Activated T-cell treated with anti-CD3 and anti-CD28 coated beads, Interleukin-2, amount 50 U/mL, for 24 hours (primary cell): ENCODE measurements at regions not wholly inside any gene's neighbourhood (a gene's known extent, or its start where the extent isn't known, plus 50 kb on each side); places are given as distances from the start of the nearest gene placed in this dataset.
"Not testable (repeated sequence)": the region's sequence is repeated elsewhere in the genome, so short reads cannot be mapped to it uniquely, and the experiment has no call there.

Experiments used
- DNase-seq: peaks from one replicate; pipeline ENCODE4 v3.0.0-alpha.2; 2020
- H3K27ac Mint-ChIP-seq: 2 replicates; pipeline ENCODE4 v1.8.0; 2020; ENCODE audit warnings: mild to moderate bottlenecking, mixed read lengths
- H3K27me3 Mint-ChIP-seq: 2 replicates; pipeline ENCODE4 v1.8.0; 2020; ENCODE audit warnings: mixed read lengths
- H3K36me3 Mint-ChIP-seq: 2 replicates; pipeline ENCODE4 v1.8.0; 2020; ENCODE audit warnings: low read depth, mixed read lengths
- H3K4me1 Mint-ChIP-seq: 2 replicates; pipeline ENCODE4 v1.8.0; 2020; ENCODE audit warnings: low read depth, mixed read lengths
- H3K4me3 Mint-ChIP-seq: 2 replicates; pipeline ENCODE4 v1.8.0; 2020; ENCODE audit warnings: mild to moderate bottlenecking, moderate library complexity, mixed read lengths
- H3K9me3 Mint-ChIP-seq: 2 replicates; pipeline ENCODE4 v1.8.0; 2020; ENCODE audit warnings: mixed read lengths

- DNase-seq = no peak
Measured at GRCh38 chr5:38607396-38607795, 51.0 kb upstream of the LIFR start.

GRCh38 chr5:38607930-38608564 lies 51.6 kb upstream of the LIFR start:
- no peak for DNase-seq
- Mint-ChIP-seq H3K36me3 (no peaks in the 10 kb centered on the region), H3K27ac (no peak overlapping the region), H3K4me1 (no peaks in the 10 kb centered on the region), H3K4me3 (no peak overlapping the region), H3K27me3 (peaks cover 25% of the 10 kb centered on the region), H3K9me3 (no peaks in the 10 kb centered on the region)

More at GRCh38 chr5:38607396-38607795, 51.0 kb upstream of the LIFR start:
- Mint-ChIP-seq H3K27ac (no peak overlapping the region), H3K36me3 (no peaks in the 10 kb centered on the region), H3K4me3 (no peak overlapping the region), H3K9me3 (no peaks in the 10 kb centered on the region), H3K27me3 (peaks cover 21% of the 10 kb centered on the region), H3K4me1 (no peaks in the 10 kb centered on the region)

- Mint-ChIP-seq H3K27ac (no peak overlapping the region), H3K4me1 (no peaks in the 10 kb centered on the region), H3K9me3 (no peaks in the 10 kb centered on the region), H3K4me3 (no peak overlapping the region), H3K36me3 (no peaks in the 10 kb centered on the region), H3K27me3 (peaks cover 26% of the 10 kb centered on the region)
- no peak for DNase-seq
Measured at GRCh38 chr5:38608874-38609273, 52.4 kb upstream of the LIFR start.

GRCh38 chr5:38612851-38613250 lies 56.4 kb upstream of the LIFR start:
- Mint-ChIP-seq H3K27ac (no peak overlapping the region), H3K4me3 (no peak overlapping the region), H3K4me1 (no peaks in the 10 kb centered on the region), H3K9me3 (peaks cover 5% of the 10 kb centered on the region), H3K27me3 (peaks cover 19% of the 10 kb centered on the region), H3K36me3 (no peaks in the 10 kb centered on the region)
- DNase-seq = no peak

GRCh38 chr5:38613490-38613889 lies 57.0 kb upstream of the LIFR start:
- H3K36me3 Mint-ChIP-seq = no peaks in the 10 kb centered on the region
- H3K4me3 Mint-ChIP-seq = no peak overlapping the region
- no peak overlapping the region for H3K27ac Mint-ChIP-seq
- DNase-seq = no peak
- H3K9me3 Mint-ChIP-seq = peaks cover 7% of the 10 kb centered on the region
- H3K27me3 Mint-ChIP-seq = peaks cover 14% of the 10 kb centered on the region
- H3K4me1 Mint-ChIP-seq = no peaks in the 10 kb centered on the region

GRCh38 chr5:38613992-38614836 lies 57.8 kb upstream of the LIFR start:
- no peaks in the 10 kb centered on the region for H3K36me3 Mint-ChIP-seq
- H3K4me3 Mint-ChIP-seq = no peak overlapping the region
- peaks cover 13% of the 10 kb centered on the region for H3K27me3 Mint-ChIP-seq
- peaks cover 13% of the 10 kb centered on the region for H3K9me3 Mint-ChIP-seq
- no peaks in the 10 kb centered on the region for H3K4me1 Mint-ChIP-seq
- no peak overlapping the region for H3K27ac Mint-ChIP-seq
- no peak for DNase-seq

GRCh38 chr5:38615042-38615441 lies 58.6 kb upstream of the LIFR start:
- no peaks in the 10 kb centered on the region for H3K36me3 Mint-ChIP-seq
- H3K4me1 Mint-ChIP-seq = no peaks in the 10 kb centered on the region
- DNase-seq = no peak
- H3K27ac Mint-ChIP-seq = no peak overlapping the region
- no peak overlapping the region for H3K4me3 Mint-ChIP-seq
- H3K9me3 Mint-ChIP-seq = peaks cover 14% of the 10 kb centered on the region
- H3K27me3 Mint-ChIP-seq = peaks cover 9% of the 10 kb centered on the region

- Mint-ChIP-seq H3K4me3 (no peak overlapping the region), H3K27me3 (peaks cover 6% of the 10 kb centered on the region), H3K4me1 (no peaks in the 10 kb centered on the region), H3K27ac (no peak overlapping the region), H3K9me3 (peaks cover 16% of the 10 kb centered on the region), H3K36me3 (no peaks in the 10 kb centered on the region)
- DNase-seq = no peak
Measured at GRCh38 chr5:38615981-38616451, 59.6 kb upstream of the LIFR start.

GRCh38 chr5:38618154-38618553 lies 61.7 kb upstream of the LIFR start:
- Mint-ChIP-seq H3K27ac (no peak overlapping the region), H3K4me1 (no peaks in the 10 kb centered on the region), H3K27me3 (peaks cover under 1% of the 10 kb centered on the region), H3K4me3 (no peak overlapping the region), H3K9me3 (peaks cover 16% of the 10 kb centered on the region), H3K36me3 (no peaks in the 10 kb centered on the region)
- no peak for DNase-seq

- Mint-ChIP-seq H3K4me1 (no peaks in the 10 kb centered on the region), H3K27ac (no peak overlapping the region), H3K27me3 (peaks cover 8% of the 10 kb centered on the region), H3K36me3 (no peaks in the 10 kb centered on the region), H3K9me3 (peaks cover 16% of the 10 kb centered on the region), H3K4me3 (no peak overlapping the region)
- DNase-seq = no peak
Measured at GRCh38 chr5:38621331-38621730, 64.9 kb upstream of the LIFR start.

- peaks cover 15% of the 10 kb centered on the region for H3K9me3 Mint-ChIP-seq
Measured at GRCh38 chr5:38621840-38622437, 65.5 kb upstream of the LIFR start.

GRCh38 chr5:38622723-38623129 lies 66.3 kb upstream of the LIFR start:
- H3K27me3 Mint-ChIP-seq = peaks cover 8% of the 10 kb centered on the region
- no peaks in the 10 kb centered on the region for H3K4me1 Mint-ChIP-seq
- no peak overlapping the region for H3K4me3 Mint-ChIP-seq
- H3K9me3 Mint-ChIP-seq = peaks cover 11% of the 10 kb centered on the region
- no peak for DNase-seq
- H3K36me3 Mint-ChIP-seq = no peaks in the 10 kb centered on the region
- no peak overlapping the region for H3K27ac Mint-ChIP-seq

More at GRCh38 chr5:38621840-38622437, 65.5 kb upstream of the LIFR start:
- Mint-ChIP-seq H3K36me3 (no peaks in the 10 kb centered on the region), H3K4me3 (no peak overlapping the region), H3K27ac (no peak overlapping the region), H3K4me1 (no peaks in the 10 kb centered on the region), H3K27me3 (peaks cover 8% of the 10 kb centered on the region)
- DNase-seq = no peak

GRCh38 chr5:38624541-38624940 lies 68.1 kb upstream of the LIFR start:
- not testable (repeated sequence) for H3K4me3 Mint-ChIP-seq, H3K27ac Mint-ChIP-seq, H3K4me1 Mint-ChIP-seq, H3K36me3 Mint-ChIP-seq, DNase-seq, H3K9me3 Mint-ChIP-seq
- H3K27me3 Mint-ChIP-seq = peaks cover 11% of the 10 kb centered on the region

- not testable (repeated sequence) for H3K27ac Mint-ChIP-seq, H3K36me3 Mint-ChIP-seq, DNase-seq, H3K4me3 Mint-ChIP-seq, H3K4me1 Mint-ChIP-seq
- Mint-ChIP-seq H3K27me3 (peaks cover 34% of the 10 kb centered on the region), H3K9me3 (peaks cover 14% of the 10 kb centered on the region)
Measured at GRCh38 chr5:38631376-38631775, 74.9 kb upstream of the LIFR start.
